ENCODE measurements at regions not wholly inside any gene's neighbourhood (a gene's known extent, or its start where the extent isn't known, plus 50 kb on each side); places are given as distances from the start of the nearest gene placed in this dataset.
"Not testable (repeated sequence)": the region's sequence is repeated elsewhere in the genome, so short reads cannot be mapped to it uniquely, and the experiment has no call there.

GRCh38 chr1:17298-17697 lies 434.2 kb downstream of the OR4F29 start:
- WGBS, 2 experiments (ENCODE audit: insufficient coverage in 2 of 2), result 97 to 100% methylated on average over 4 of the region's 12 CpGs
- not testable (repeated sequence) for H3K9me3 ChIP-seq (ENCODE audit: control insufficient read depth, low read length); H3K4me1 ChIP-seq (ENCODE audit: control insufficient read depth, insufficient read depth, low read length, poor library complexity, severe bottlenecking); H3K27ac ChIP-seq (ENCODE audit: low read depth, low read length, severe bottlenecking); H3K36me3 ChIP-seq (ENCODE audit: control insufficient read depth, insufficient read depth, low read length); H3K4me3 ChIP-seq (ENCODE audit: extremely low read depth, insufficient read depth, low read length, poor library complexity, severe bottlenecking)

GRCh38 chr1:16025-16424 lies 435.5 kb downstream of the OR4F29 start:
- not testable (repeated sequence) for H3K4me1 ChIP-seq (ENCODE audit: control insufficient read depth, insufficient read depth, low read length, poor library complexity, severe bottlenecking); H3K36me3 ChIP-seq (ENCODE audit: control insufficient read depth, insufficient read depth, low read length); H3K9me3 ChIP-seq (ENCODE audit: control insufficient read depth, low read length); H3K27ac ChIP-seq (ENCODE audit: low read depth, low read length, severe bottlenecking); H3K4me3 ChIP-seq (ENCODE audit: extremely low read depth, insufficient read depth, low read length, poor library complexity, severe bottlenecking)
- 93% methylated on average over 3 of the region's 6 CpGs; no CpG with 5 or more reads in 1 of the 2 experiments for WGBS, 2 experiments (ENCODE audit: insufficient coverage in 2 of 2)

- not testable (repeated sequence) for H3K36me3 ChIP-seq (ENCODE audit: control insufficient read depth, insufficient read depth, low read length); H3K9me3 ChIP-seq (ENCODE audit: control insufficient read depth, low read length); H3K4me3 ChIP-seq (ENCODE audit: extremely low read depth, insufficient read depth, low read length, poor library complexity, severe bottlenecking); H3K27ac ChIP-seq (ENCODE audit: low read depth, low read length, severe bottlenecking); H3K4me1 ChIP-seq (ENCODE audit: control insufficient read depth, insufficient read depth, low read length, poor library complexity, severe bottlenecking)
- no CpG with 5 or more reads among the region's 37 CpGs for WGBS, 2 experiments (ENCODE audit: insufficient coverage in 2 of 2)
Measured at GRCh38 chr1:9941-10717, 441.3 kb downstream of the OR4F29 start.

Measured in mesodermal cell (in vitro differentiated cells).